GM21360 (cell line): ENCODE measurements at regions not wholly inside any gene's neighbourhood (a gene's known extent, or its start where the extent isn't known, plus 50 kb on each side); places are given as distances from the start of the nearest gene placed in this dataset.
"Not testable (repeated sequence)": the region's sequence is repeated elsewhere in the genome, so short reads cannot be mapped to it uniquely, and the experiment has no call there.

Experiments
- ATAC-seq: cut with Tn5 transposase; IDR thresholded peaks from one replicate; pipeline ENCODE4 v1.9.1; 2021; ENCODE audit warnings: mild to moderate bottlenecking, moderate library complexity; ENCODE audit not compliant: unreplicated experiment

DNA sequence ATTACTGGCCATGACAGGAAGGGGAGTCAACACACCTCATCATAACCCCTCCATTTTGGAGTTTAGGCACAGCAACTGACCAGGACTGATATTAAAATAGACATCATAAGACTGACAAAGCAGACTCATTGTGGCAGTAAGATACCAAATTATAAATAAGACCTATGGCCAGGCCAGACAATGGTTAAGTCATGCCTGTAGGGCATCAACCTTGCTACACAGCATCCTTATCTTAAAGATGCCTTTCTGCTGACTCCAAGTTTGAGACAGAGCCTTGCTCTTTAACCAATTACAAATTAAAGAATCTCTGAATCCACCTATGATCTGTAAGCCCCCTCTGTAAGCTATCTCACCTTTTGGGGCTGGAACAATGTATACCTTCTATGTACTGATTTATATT is 65.5 kb downstream of the VCX2 start:
- no peak for ATAC-seq

DNA sequence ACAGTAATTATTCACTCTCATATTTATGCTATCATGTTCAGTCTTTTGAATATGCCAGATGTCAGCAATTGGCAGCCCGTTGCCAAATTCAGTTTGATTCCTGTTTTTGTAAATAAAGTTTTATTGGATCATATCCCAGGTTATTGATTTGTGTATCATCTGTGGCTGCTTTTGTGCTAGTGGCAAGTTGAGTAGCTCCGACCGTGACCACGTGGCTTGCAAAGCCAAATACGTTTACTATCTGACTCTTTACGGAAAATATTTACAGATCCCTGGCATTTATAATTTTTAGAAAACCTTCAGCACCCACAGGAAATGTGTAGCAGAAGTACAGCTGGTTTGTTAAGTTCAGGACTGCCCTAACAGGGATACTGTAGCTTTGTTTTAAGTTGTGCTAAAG is 67.4 kb downstream of the VCX2 start:
- no peak for ATAC-seq

- ATAC-seq, result no peak
These were observed 79.6 kb downstream of the VCX2 start for GRCh38 chrX:8091510-8091909.

DNA sequence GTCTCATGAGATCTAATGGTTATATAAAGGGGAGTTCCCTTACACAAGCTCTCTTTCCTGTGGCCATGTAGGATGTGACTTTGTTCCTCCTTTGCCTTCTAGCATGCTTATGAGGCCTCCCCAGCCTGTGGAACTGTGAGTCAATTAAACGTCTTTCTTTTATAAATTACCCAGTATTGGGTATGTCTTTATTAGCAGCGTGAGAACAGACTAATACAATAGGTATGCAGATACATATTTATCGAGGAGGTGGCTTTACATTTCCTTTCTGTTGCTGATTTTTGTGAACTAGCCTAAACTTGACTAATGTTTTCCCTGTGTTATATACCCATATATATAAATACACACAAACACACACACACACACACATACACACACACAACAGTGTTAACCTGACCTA is 80.2 kb downstream of the VCX2 start:
- ATAC-seq, result no peak

DNA sequence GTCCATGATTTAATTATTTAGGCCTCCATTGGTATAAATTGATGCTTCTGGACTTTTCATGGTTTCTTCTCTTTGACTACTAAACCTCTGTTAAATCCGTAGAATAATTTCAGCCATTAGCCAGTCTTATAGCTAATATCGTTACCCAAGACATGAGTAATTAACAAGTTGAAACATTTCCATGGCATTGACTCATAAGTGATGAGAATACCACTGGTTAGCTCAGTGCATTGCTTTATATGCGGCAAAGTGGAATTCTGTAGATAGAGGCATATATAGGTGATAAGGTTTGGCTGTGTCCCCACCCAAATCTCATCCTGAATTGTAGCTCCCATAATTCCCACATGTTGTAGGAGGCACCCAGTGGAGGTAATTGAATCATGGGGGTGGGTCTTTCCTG is 80.6 kb downstream of the VCX2 start:
- no peak for ATAC-seq

DNA sequence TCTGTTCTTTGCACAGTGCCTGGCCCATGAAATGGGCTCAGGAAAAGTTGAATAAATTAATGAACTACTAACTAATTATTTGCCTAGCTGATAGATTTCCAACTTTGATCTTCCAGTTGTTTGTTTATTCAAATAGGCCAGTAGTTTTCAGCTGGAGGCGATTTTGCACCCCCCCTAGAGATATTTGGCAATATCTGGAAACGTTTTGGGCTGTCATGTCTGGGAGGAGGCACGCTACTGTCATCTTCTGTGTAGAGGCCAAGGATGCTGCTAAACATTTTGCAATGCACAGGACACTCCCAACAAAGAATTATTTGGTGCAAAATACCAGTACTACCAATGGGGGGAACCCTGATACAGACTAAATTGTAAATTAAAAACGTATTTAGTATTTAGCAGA is 81.9 kb downstream of the VCX2 start:
- ATAC-seq, result no peak

DNA sequence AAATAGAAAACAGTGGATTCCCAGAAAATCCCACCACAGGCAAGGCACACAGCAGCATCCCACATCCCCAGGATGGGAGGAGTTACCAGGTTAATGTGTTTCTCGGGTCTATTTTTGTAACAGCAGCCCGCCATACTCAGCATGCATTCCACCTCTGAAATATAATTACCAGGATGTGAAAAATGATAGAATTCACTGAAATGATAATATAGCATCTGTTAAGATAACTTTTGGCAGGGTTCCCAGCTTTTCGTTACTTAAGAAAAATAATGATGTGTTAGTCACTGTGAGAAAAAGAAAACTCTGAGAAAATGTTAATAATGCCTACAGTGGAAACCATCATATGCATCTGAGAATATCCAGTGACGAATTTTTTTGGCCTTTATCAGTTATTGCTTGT is 87.1 kb downstream of the VCX2 start:
- ATAC-seq, result no peak

DNA sequence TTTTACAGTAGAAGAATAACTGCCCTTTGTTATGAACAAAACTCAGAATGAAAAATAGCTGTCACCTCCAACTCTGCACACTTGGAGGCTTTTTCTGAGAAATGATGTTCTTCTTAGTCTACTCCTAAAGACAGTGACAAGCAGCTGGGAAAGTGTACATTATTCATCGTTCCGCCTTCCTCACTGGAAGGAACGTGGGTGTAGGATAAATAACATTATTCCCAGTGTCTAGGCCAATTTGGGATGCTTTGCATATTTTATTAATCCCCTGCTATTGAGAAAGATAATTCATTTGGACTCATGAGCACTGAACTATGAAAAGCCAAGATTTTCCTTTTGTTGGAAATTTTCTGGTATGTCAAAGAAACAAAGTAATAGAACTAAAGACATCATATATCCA is 87.8 kb downstream of the VCX2 start:
- ATAC-seq, result no peak

GRCh38 chrX:8075636-8076035 is 95.4 kb downstream of the VCX2 start:
- ATAC-seq, result no peak

DNA sequence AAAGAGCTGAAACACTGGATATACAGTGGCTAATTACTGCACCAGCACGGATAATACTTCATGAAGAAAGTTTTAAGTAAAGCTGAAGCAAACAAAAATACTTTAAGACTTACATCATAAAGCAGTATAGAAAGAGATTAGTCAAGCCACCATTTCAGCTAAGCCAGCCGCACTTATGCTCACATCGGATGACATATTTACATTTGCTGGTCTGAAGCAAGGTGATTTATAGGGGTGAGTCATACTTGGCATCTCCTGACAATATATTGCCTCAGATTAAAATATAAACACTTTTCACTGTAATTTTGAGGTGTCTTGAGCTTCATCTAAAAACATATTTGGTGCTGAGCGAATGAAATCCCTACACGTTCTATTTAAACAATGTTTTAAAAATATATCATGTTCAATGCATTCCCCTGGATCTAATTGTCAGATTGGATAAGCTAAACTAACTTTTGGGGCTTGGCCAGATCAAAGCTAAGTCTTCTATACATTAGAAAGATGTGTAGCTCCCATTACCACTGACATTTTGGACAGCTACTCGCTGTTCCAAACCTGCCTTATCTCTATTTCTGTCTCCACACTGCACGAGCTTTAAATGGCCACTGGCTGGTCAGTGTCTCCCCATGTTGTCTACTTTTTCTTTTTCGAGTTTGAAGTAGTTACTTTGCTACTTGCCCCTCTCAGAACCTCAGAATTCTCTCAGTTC is 103.2 kb downstream of the VCX2 start:
- no peak for ATAC-seq

DNA sequence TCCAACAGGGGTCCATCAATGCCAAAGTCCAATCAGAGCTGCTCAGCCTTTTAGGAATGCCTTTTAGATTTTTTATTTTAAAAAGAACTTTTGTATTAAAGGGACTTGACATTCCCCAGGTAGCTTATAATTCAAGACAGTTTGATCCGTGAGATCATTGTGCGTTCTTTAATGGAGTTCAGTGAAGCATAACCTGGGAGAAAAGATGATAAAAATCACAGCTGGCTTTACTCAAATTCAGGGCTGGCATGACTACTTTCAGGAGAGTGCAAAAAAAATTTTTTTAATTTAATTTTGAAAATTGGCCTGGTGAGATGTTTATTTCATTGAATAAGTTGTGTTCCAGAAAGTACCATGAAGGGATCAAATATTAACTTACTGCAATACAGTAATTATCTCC is 118.2 kb downstream of the VCX2 start:
- ATAC-seq, result no peak

GRCh38 chrX:8049827-8050226 is 121.2 kb downstream of the VCX2 start:
- no peak for ATAC-seq

GRCh38 chrX:8048466-8048865 is 121.3 kb upstream of the PNPLA4 start:
- peak; percentile 65 for ATAC-seq

DNA sequence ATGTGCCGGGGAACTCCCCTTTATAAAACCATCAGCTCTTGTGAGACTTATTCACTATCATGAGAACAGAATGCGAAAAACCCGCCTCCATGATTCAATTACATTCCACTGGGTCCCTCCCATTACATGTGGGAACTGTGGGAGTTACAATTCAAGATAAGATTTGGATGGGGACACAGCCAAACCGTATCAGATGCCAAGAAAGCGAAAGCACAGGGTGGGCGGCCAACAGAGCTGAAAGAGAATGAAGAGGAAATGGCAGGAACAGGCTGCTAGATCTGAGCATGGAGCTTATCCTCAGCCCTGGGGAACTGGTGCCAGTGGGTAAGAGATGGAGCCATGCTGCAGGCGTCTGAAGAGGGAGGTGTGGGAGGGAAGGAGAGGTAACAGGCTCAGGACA is 117.7 kb upstream of the PNPLA4 start:
- ATAC-seq, result no peak

- no peak for ATAC-seq
These were observed 116.3 kb upstream of the PNPLA4 start for GRCh38 chrX:8043546-8043945.

DNA sequence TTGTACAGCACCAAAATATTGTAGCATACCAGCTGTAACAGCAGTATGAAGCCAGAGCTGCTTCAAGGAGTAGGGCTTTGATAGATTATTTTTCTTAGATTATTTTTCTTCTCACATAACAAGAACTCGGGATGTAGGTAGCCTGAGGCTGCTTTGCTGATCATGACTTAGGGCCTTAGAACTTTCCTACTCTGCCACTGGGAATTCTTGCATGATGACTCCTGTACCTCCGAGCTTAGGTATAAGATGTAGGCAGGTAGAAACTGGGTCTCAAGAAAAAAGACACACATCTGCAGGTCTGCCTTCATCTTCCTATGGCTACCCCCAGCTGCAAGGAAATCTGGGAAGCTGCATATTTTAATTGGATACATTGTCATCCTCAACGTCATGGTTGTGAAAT is 115.9 kb upstream of the PNPLA4 start:
- ATAC-seq, result no peak

DNA sequence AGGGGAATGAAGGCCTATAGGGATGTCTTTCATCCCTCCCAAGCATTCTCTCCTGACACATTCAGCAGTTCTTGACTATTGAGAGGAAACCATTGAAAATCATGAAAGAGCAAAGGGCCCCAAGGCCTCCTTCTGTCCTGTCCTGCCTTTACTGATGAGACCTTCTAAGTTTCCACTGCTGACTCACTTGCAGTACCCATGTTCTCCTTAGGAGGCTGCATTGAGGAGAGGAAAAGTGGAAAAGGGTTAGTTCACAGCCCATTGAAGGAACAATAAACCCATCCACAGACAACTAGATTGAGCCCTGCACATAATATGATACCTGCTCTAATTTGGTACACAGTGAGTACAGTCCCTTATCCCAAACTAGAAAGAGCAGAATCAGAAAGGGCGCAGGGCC is 115.1 kb upstream of the PNPLA4 start:
- peak; percentile 63 for ATAC-seq

- ATAC-seq, result not testable (repeated sequence)
These were observed 112.5 kb upstream of the PNPLA4 start for GRCh38 chrX:8039711-8040110.

GRCh38 chrX:8037593-8038348 is 110.6 kb upstream of the PNPLA4 start:
- ATAC-seq, result no peak

- ATAC-seq, result no peak
These were observed 109.7 kb upstream of the PNPLA4 start for GRCh38 chrX:8036914-8037313.

DNA sequence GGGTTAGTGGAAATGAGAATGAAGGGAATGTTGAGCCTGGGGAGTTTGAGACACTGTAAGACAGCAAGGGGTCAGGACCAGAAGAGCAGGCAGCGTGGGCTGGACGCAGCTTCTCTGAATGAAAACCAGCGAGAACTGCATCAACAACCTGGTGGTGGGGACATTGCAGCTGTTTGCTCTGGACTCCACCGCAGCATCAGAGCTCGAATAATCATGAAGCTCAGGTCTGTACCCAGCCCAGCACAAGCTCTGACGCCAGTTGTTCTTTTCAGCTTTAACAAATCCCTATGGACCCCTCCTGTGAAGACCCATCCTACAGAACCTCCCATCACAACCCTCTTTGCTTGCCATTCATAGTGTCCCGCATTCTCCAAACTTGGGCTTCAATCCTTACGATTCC is 106.8 kb upstream of the PNPLA4 start:
- no peak for ATAC-seq

DNA sequence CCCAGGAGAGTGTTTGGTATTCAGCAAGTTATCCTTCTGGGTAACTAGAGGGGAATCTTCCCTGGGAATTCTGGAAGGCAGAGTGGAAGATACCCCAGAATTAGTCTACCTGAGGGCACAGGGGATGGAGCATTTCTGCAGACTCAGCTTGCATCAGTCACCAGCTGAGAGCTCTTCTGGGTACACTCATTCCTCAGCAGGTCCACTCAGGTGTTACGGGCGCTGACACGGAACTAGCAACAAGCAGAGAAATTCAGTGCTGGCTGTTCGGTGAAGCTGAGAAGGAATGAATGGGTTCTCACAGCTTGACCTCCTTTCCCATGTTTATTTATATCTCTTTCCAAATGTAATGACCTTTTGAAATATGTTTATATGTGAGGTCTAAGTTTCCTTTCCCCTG is 106.0 kb upstream of the PNPLA4 start:
- ATAC-seq, result peak; percentile 56

DNA sequence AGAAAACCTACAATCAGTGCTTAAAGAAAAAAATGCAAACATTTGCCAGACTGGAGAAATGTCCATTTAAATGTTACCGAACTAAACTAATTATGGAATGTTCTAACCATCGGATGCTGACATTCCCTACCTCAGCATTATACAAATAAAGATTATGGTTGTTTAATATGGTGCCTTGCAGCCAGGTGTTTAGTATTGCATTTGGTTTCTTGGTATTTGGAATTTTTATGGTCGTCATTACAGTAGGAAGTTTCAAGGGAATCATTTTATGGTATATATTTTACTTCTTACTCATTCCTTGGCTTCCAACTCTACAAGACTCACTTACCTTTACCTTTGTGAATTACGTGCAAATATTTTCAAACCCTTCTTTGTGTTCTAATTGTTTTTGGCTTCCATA is 103.1 kb upstream of the PNPLA4 start:
- ATAC-seq, result no peak
